Coronary artery (tissue), 2 donors: ENCODE measurements at regions not wholly inside any gene's neighbourhood (a gene's known extent, or its start where the extent isn't known, plus 50 kb on each side); places are given as distances from the start of the nearest gene placed in this dataset.
"Not testable (repeated sequence)": the region's sequence is repeated elsewhere in the genome, so short reads cannot be mapped to it uniquely, and the experiment has no call there.

Experiments used
- DNase-seq: peaks from one replicate; pipeline ENCODE4 v3.0.0-alpha.2; 2017; ENCODE audit warnings: low spot score
- H3K27ac ChIP-seq, 2 donors: fragments of 200-600 bp; sonication (generic); one replicate each; pipeline ENCODE4 v1.5.1; 2016 to 2019
- H3K4me3 ChIP-seq: fragments of 200-600 bp; sonication (generic); 2 replicates; pipeline ENCODE4 v1.5.1; 2016; ENCODE audit warnings: mild to moderate bottlenecking, moderate library complexity
- CTCF ChIP-seq: fragments of 200-600 bp; sonication (generic); IDR thresholded peaks from one replicate; pipeline ENCODE4 v1.5.1; 2019; ENCODE audit warnings: antibody characterized with exemption

GRCh38 chr13:65112123-65112522 lies 2118.0 kb downstream of the PCDH9 start:
- TF ChIP-seq CTCF: no peak
- no peak for DNase-seq
- H3K27ac ChIP-seq: no peak overlapping the region
- H3K4me3 ChIP-seq: no peak overlapping the region

GRCh38 chr13:65111223-65111622 lies 2118.9 kb downstream of the PCDH9 start:
- TF ChIP-seq CTCF: no peak
- Histone ChIP-seq H3K27ac (no peak overlapping the region), H3K4me3 (no peak overlapping the region)
- DNase-seq: no peak

GRCh38 chr13:65104436-65104835 lies 2125.7 kb downstream of the PCDH9 start:
- H3K27ac ChIP-seq, H3K4me3 ChIP-seq, DNase-seq: not testable (repeated sequence)

GRCh38 chr13:65103351-65103750 lies 2126.8 kb downstream of the PCDH9 start:
- no peak for TF ChIP-seq CTCF
- no peak overlapping the region for H3K4me3 ChIP-seq
- H3K27ac ChIP-seq: no peak overlapping the region
- DNase-seq: no peak

- Histone ChIP-seq H3K4me3 (no peak overlapping the region), H3K27ac (no peak overlapping the region)
- DNase-seq: no peak
- no peak for TF ChIP-seq CTCF
These were observed 2134.7 kb downstream of the PCDH9 start for GRCh38 chr13:65095161-65096082.

GRCh38 chr13:65093357-65093756 lies 2136.8 kb downstream of the PCDH9 start:
- no peak for TF ChIP-seq CTCF
- Histone ChIP-seq H3K27ac (no peak overlapping the region), H3K4me3 (no peak overlapping the region)
- DNase-seq: no peak

GRCh38 chr13:65091031-65091430 lies 2139.1 kb downstream of the PCDH9 start:
- DNase-seq: no peak
- Histone ChIP-seq H3K27ac (no peak overlapping the region), H3K4me3 (no peak overlapping the region)
- TF ChIP-seq CTCF: no peak
